ENCODE measurements at regions not wholly inside any gene's neighbourhood (a gene's known extent, or its start where the extent isn't known, plus 50 kb on each side); places are given as distances from the start of the nearest gene placed in this dataset.

GRCh38 chr21:43329711-43330269 is 97.1 kb downstream of the SIK1 start:
- Histone ChIP-seq H3K4me2 (no peak overlapping the region), H3K9me2 (ENCODE audit: insufficient read depth) (no peaks in the 10 kb centered on the region), H3K27me3 (ENCODE audit: insufficient read depth) (no peaks in the 10 kb centered on the region), H4K20me1 (replicated peaks; ENCODE audit: insufficient read depth) (no peaks in the 10 kb centered on the region), H3F3A (replicated peaks; ENCODE audit: low read depth) (no peaks in the 10 kb centered on the region), H3K4me3 (no peak overlapping the region), H2AFZ (no peak overlapping the region), H3K36me3 (ENCODE audit: insufficient read depth) (no peaks in the 10 kb centered on the region), H3K27ac (ENCODE audit: low read depth) (no peak overlapping the region), H3K4me1 (ENCODE audit: insufficient read depth) (no peaks in the 10 kb centered on the region), H3K79me2 (replicated peaks; ENCODE audit: insufficient read depth) (no peaks in the 10 kb centered on the region)
- Mint-ChIP-seq H3K27me3 (ENCODE audit: insufficient read depth, low read depth, poor library complexity) (peaks cover 15% of the 10 kb centered on the region), H3K9me3 (peaks cover 4% of the 10 kb centered on the region), H3K36me3 (ENCODE audit: low read depth) (peaks cover 3% of the 10 kb centered on the region; the same call in 1 of the 3 replicates), H3K27ac (no peak overlapping the region), H3K4me1 (peaks cover 28% of the 10 kb centered on the region), H3K4me3 (no peak overlapping the region)
- DNase-seq (ENCODE audit: low spot score) (no peak), ATAC-seq (no peak)
- TF ChIP-seq EZH2 (IDR thresholded peaks at IDR 0.05; ENCODE audit: low read depth, unreplicated experiment): no peak
- no peak for TF ChIP-seq CREB1 (CRISPR knock-in tag; IDR thresholded peaks at IDR 0.05; ENCODE audit: low read depth)
- no peak for TF ChIP-seq STAT1 (IDR thresholded peaks at IDR 0.05; ENCODE audit: unreplicated experiment)
- no peak for TF ChIP-seq ZNF462 (CRISPR knock-in tag; IDR thresholded peaks at IDR 0.05)
- no peak for TF ChIP-seq JUNB (IDR thresholded peaks at IDR 0.05; ENCODE audit: unreplicated experiment)
- TF ChIP-seq EZH2phosphoT487 (IDR thresholded peaks at IDR 0.05; ENCODE audit: unreplicated experiment): no peak
- no peak for TF ChIP-seq NANOG (IDR thresholded peaks at IDR 0.05; ENCODE audit: borderline replicate concordance)
- TF ChIP-seq POLR2AphosphoS5 (IDR thresholded peaks at IDR 0.05; ENCODE audit: low read depth): no peak
- no peak for TF ChIP-seq REST (IDR thresholded peaks at IDR 0.05; ENCODE audit: unreplicated experiment)
- TF ChIP-seq CTCF (conservative IDR thresholded peaks at IDR 0.05; ENCODE audit: low read depth in 2 of 2): no peak

All from GM23338 (cell line).